ENCODE measurements at regions not wholly inside any gene's neighbourhood (a gene's known extent, or its start where the extent isn't known, plus 50 kb on each side); places are given as distances from the start of the nearest gene placed in this dataset.

GRCh38 chr5:2936413-2936812 is 184.9 kb upstream of the IRX2 start:
- H3K9me3 Mint-ChIP-seq, result peaks cover 11% of the 10 kb centered on the region
- H3K27ac Mint-ChIP-seq, result no peak overlapping the region
- H3K27me3 Mint-ChIP-seq, result no peaks in the 10 kb centered on the region
- H3K4me3 Mint-ChIP-seq, result no peak overlapping the region
- no peaks in the 10 kb centered on the region for H3K36me3 Mint-ChIP-seq (ENCODE audit: low read depth)
- intact Hi-C loops (cut with micrococcal nuclease), result no loop called here
- no peaks in the 10 kb centered on the region for H3K4me1 Mint-ChIP-seq (ENCODE audit: low read depth)

DNA sequence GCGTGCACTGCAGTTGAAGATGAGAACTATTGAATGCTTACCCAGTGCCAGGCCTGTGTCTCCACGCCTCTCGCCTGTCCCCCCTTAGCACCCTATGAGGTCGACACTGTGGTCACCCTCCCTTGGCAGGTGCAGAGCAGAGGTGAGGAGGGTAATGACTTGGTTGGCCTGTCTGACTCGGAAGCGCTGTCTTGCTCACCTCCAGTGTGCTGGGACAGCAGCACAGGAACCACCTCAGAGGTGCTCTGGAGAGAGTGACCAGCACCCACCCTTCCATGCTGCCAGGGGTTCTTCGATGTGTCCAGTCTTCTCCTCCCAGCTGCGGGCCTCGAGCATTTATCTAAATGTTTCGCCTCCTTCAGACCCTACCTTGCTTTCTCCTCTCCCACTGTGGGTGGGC is 178.3 kb upstream of the IRX2 start:
- no peaks in the 10 kb centered on the region for H3K4me1 Mint-ChIP-seq (ENCODE audit: low read depth)
- H3K36me3 Mint-ChIP-seq (ENCODE audit: low read depth), result no peaks in the 10 kb centered on the region
- H3K27me3 Mint-ChIP-seq, result no peaks in the 10 kb centered on the region
- intact Hi-C loops (cut with micrococcal nuclease), result no loop called here
- no peak overlapping the region for H3K4me3 Mint-ChIP-seq
- H3K27ac Mint-ChIP-seq, result no peak overlapping the region
- H3K9me3 Mint-ChIP-seq, result peaks cover 28% of the 10 kb centered on the region

- H3K27ac Mint-ChIP-seq, result no peak overlapping the region
- H3K9me3 Mint-ChIP-seq, result peaks cover 53% of the 10 kb centered on the region
- H3K4me1 Mint-ChIP-seq (ENCODE audit: low read depth), result no peaks in the 10 kb centered on the region
- no peak overlapping the region for H3K4me3 Mint-ChIP-seq
- intact Hi-C loops (cut with micrococcal nuclease), result no loop called here
- no peaks in the 10 kb centered on the region for H3K27me3 Mint-ChIP-seq
- H3K36me3 Mint-ChIP-seq (ENCODE audit: low read depth), result no peaks in the 10 kb centered on the region
Measured at GRCh38 chr5:2921651-2922050, 170.2 kb upstream of the IRX2 start.

DNA sequence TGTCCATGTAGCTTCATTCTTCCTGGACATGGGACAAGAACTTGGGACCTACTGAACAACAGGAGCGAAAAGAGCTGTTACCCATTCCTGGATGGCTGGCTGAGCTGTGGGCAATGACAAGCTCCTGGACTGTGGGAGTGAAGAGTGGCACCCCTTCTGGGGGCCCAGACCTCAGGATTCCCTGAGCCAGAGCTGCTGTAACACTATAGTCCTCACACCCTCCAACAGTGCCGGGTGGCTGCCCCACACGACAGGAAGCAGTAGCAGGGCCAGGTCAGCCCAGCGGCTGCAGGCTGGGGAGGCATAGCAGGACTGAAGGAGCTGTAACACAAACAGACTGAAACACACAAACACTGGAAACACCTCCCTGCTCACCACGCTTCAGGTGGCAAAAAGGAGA is 169.7 kb upstream of the IRX2 start:
- no peak overlapping the region for H3K4me3 Mint-ChIP-seq
- no peaks in the 10 kb centered on the region for H3K27me3 Mint-ChIP-seq
- intact Hi-C loops (cut with micrococcal nuclease), result no loop called here
- no peaks in the 10 kb centered on the region for H3K36me3 Mint-ChIP-seq (ENCODE audit: low read depth)
- peaks cover 53% of the 10 kb centered on the region for H3K9me3 Mint-ChIP-seq
- no peak overlapping the region for H3K27ac Mint-ChIP-seq
- H3K4me1 Mint-ChIP-seq (ENCODE audit: low read depth), result no peaks in the 10 kb centered on the region

- H3K4me1 Mint-ChIP-seq (ENCODE audit: low read depth), result no peaks in the 10 kb centered on the region
- no peaks in the 10 kb centered on the region for H3K36me3 Mint-ChIP-seq (ENCODE audit: low read depth)
- H3K9me3 Mint-ChIP-seq, result peaks cover 54% of the 10 kb centered on the region
- intact Hi-C loops (cut with micrococcal nuclease), result no loop called here
- no peak overlapping the region for H3K4me3 Mint-ChIP-seq
- H3K27ac Mint-ChIP-seq, result no peak overlapping the region
- H3K27me3 Mint-ChIP-seq, result no peaks in the 10 kb centered on the region
Measured at GRCh38 chr5:2920312-2920711, 168.8 kb upstream of the IRX2 start.

DNA sequence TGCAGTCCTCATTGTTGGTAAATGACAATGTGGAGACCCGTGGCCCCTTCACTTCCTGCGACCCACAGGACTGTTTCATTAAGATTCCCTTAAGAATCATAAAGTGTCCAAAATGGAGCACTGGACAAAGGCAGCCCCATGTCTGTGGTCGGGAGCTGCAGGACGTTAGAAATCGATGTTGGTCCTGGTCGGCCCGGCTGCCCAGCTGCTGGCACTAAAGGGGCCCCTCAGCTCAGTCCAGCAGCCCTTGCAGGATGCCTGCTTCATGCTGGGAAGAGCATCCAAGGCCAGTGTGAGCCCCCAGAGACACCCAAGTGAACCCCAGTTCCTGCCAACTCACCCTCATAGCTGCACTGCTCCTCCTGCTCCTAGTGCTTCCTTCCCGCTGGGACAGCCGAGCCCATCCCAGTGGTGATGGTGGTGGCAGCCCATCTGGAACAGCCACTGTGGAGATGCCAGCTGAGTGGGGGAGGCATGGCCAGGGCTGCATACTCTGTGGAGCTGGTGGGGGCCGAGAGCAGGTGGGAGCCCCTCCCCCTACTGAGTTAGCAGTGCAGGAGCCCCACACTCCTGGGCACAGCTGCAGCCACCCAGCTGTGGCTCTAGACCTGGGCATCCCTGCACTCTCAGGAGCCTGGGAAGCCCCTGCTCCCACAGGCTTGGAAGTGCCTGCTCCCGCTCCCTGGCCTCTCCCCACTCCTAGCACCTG is 168.0 kb upstream of the IRX2 start:
- Mint-ChIP-seq H3K9me3 (peaks cover 62% of the 10 kb centered on the region), H3K4me1 (ENCODE audit: low read depth) (no peaks in the 10 kb centered on the region), H3K27ac (no peak overlapping the region), H3K36me3 (ENCODE audit: low read depth) (no peaks in the 10 kb centered on the region), H3K4me3 (no peak overlapping the region), H3K27me3 (no peaks in the 10 kb centered on the region)
- intact Hi-C loops (cut with micrococcal nuclease), result no loop called here

DNA sequence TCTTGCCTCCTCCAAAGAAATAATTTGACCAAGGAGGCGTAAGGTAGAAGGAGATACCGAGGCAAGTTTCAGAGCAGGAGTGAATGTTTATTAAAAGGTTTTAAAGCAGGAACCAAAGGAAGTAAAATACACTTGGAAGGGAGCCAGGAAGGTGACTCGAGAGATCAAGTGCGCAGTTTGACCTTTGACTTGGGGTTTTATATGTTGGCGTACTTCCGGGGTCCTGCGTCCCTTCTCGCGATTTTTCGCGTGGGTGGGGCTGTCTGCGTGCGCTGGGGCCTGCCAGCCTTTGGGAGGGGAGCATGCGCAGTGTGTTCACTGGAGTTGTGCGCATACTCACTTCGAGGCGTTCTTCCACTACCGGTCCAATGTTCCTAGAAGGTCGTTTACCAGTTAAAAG is 166.0 kb upstream of the IRX2 start:
- Mint-ChIP-seq H3K27me3 (no peaks in the 10 kb centered on the region), H3K36me3 (ENCODE audit: low read depth) (no peaks in the 10 kb centered on the region), H3K4me1 (ENCODE audit: low read depth) (no peaks in the 10 kb centered on the region), H3K27ac (no peak overlapping the region), H3K4me3 (no peak overlapping the region), H3K9me3 (peaks cover 81% of the 10 kb centered on the region)
- intact Hi-C loops (cut with micrococcal nuclease), result no loop called here

GRCh38 chr5:2917093-2917492 is 165.6 kb upstream of the IRX2 start:
- Mint-ChIP-seq H3K4me1 (ENCODE audit: low read depth) (no peaks in the 10 kb centered on the region), H3K36me3 (ENCODE audit: low read depth) (no peaks in the 10 kb centered on the region), H3K27ac (no peak overlapping the region), H3K4me3 (no peak overlapping the region), H3K9me3 (peaks cover 80% of the 10 kb centered on the region), H3K27me3 (no peaks in the 10 kb centered on the region)
- intact Hi-C loops (cut with micrococcal nuclease), result no loop called here

- H3K27ac Mint-ChIP-seq, result no peak overlapping the region
- intact Hi-C loops (cut with micrococcal nuclease), result no loop called here
- no peak overlapping the region for H3K4me3 Mint-ChIP-seq
- H3K36me3 Mint-ChIP-seq (ENCODE audit: low read depth), result no peaks in the 10 kb centered on the region
- H3K4me1 Mint-ChIP-seq (ENCODE audit: low read depth), result no peaks in the 10 kb centered on the region
- no peaks in the 10 kb centered on the region for H3K27me3 Mint-ChIP-seq
- H3K9me3 Mint-ChIP-seq, result peaks cover 71% of the 10 kb centered on the region
Measured at GRCh38 chr5:2916076-2916682, 164.7 kb upstream of the IRX2 start.

DNA sequence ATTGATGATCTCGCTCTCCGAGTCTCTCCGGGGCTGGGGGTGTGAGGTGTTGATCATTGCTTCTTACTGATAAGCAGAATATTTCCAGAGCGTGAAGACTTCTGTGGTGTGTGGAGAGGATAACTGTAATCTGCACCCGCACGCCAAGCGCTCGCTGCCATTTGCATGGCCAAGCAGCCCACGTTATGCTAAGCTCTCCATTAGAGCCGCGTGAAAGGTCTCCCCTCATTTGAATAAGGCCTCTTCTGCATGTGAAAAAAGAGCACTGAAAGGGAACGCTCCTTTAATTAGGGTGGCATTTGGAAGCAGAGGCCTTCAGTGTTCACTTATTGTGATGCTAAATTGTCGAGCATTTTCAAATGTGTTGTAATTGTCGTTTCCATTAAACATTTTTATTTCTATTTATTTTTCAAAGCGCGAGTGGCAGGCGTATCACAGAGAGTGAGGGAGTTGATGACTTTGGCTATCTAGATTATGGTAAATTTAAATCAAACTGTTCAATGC is 163.6 kb upstream of the IRX2 start:
- intact Hi-C loops (cut with micrococcal nuclease), result no loop called here
- H3K4me1 Mint-ChIP-seq (ENCODE audit: low read depth), result no peaks in the 10 kb centered on the region
- H3K4me3 Mint-ChIP-seq, result no peak overlapping the region
- H3K27ac Mint-ChIP-seq, result no peak overlapping the region
- H3K9me3 Mint-ChIP-seq, result peaks cover 59% of the 10 kb centered on the region
- no peaks in the 10 kb centered on the region for H3K27me3 Mint-ChIP-seq
- H3K36me3 Mint-ChIP-seq (ENCODE audit: low read depth), result no peaks in the 10 kb centered on the region

GRCh38 chr5:2914022-2914661 is 162.7 kb upstream of the IRX2 start:
- no peak overlapping the region for H3K27ac Mint-ChIP-seq
- H3K36me3 Mint-ChIP-seq (ENCODE audit: low read depth), result no peaks in the 10 kb centered on the region
- H3K9me3 Mint-ChIP-seq, result peaks cover 51% of the 10 kb centered on the region
- no peaks in the 10 kb centered on the region for H3K27me3 Mint-ChIP-seq
- no peak overlapping the region for H3K4me3 Mint-ChIP-seq
- intact Hi-C loops (cut with micrococcal nuclease), result no loop called here
- H3K4me1 Mint-ChIP-seq (ENCODE audit: low read depth), result no peaks in the 10 kb centered on the region

- no peaks in the 10 kb centered on the region for H3K36me3 Mint-ChIP-seq (ENCODE audit: low read depth)
Measured at GRCh38 chr5:2913281-2913680, 161.8 kb upstream of the IRX2 start.

DNA sequence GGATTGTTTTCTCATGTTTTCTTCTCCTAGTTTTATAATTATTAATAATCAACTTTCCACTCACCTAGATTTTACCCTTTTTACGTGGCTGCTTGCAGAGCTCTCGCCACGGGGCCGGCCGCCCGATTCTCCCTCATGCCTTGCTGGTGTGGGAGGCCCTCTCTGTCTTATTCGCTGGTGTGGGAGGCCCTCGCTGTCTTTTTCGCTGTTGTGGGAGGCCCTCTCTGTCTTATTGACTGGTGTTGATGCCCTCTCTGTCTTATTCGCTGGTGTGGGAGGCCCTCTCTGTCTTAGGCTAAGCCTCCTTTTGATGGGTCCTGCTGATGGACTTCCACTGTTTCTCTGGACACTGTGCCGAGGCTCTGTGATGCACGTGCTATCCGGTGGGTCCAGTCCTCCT is 161.3 kb upstream of the IRX2 start:
- Mint-ChIP-seq H3K36me3 (ENCODE audit: low read depth) (no peaks in the 10 kb centered on the region), H3K27me3 (no peaks in the 10 kb centered on the region), H3K9me3 (peaks cover 38% of the 10 kb centered on the region), H3K4me3 (no peak overlapping the region), H3K4me1 (ENCODE audit: low read depth) (no peaks in the 10 kb centered on the region), H3K27ac (no peak overlapping the region)
- intact Hi-C loops (cut with micrococcal nuclease), result no loop called here

More at GRCh38 chr5:2913281-2913680, 161.8 kb upstream of the IRX2 start:
- Mint-ChIP-seq H3K27ac (no peak overlapping the region), H3K4me1 (ENCODE audit: low read depth) (no peaks in the 10 kb centered on the region), H3K9me3 (peaks cover 42% of the 10 kb centered on the region), H3K27me3 (no peaks in the 10 kb centered on the region), H3K4me3 (no peak overlapping the region)
- intact Hi-C loops (cut with micrococcal nuclease), result no loop called here

DNA sequence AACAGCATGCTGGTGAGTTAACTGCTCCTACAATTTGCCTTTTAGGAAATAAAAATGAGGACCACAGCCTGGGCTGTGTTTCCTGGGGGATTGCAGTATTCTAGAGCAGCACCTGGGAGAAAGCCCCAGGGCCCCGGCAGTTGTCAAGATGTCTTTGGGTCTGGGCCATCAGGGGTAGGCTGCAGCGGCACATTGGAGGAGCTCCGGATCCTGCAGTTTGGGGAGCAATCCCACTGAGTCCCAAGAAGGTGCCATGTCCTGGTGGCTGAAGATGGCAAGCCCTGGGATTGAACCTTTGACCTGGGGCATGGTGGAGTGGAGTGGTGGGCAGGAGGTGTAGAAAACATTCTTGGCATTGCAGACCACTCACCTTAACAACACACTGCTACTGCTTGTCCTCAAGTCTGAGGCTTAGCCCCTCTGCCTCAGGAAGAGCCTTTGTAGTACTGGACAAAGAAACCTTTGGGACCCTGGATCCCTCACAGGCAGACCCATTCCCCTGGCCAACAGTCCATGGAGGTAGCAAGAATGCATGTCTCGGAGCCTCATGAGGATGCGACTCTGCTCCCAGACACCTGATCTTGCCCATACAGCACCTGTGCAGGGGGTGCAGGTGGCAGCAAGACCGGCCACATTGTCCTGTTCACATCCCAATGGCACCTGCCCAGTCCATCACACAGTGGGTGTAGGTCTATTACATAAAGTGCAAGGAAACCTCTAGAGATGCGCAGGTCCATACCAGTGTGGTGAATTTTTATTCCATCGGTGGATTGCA is 159.1 kb upstream of the IRX2 start:
- intact Hi-C loops (cut with micrococcal nuclease), result no loop called here
- no peaks in the 10 kb centered on the region for H3K4me1 Mint-ChIP-seq (ENCODE audit: low read depth)
- H3K4me3 Mint-ChIP-seq, result no peak overlapping the region
- no peaks in the 10 kb centered on the region for H3K27me3 Mint-ChIP-seq
- no peaks in the 10 kb centered on the region for H3K36me3 Mint-ChIP-seq (ENCODE audit: low read depth)
- H3K9me3 Mint-ChIP-seq, result peaks cover 38% of the 10 kb centered on the region
- H3K27ac Mint-ChIP-seq, result no peak overlapping the region
